ENCODE measurements at regions not wholly inside any gene's neighbourhood (a gene's known extent, or its start where the extent isn't known, plus 50 kb on each side); places are given as distances from the start of the nearest gene placed in this dataset.

- H3K4me3 ChIP-seq (replicated peaks in 1 of 2; ENCODE audit: low read depth in 1 of 2, low read length in 2 of 2): no peak overlapping the region
- H2AFZ ChIP-seq (ENCODE audit: low read depth, low read length, poor library complexity, severe bottlenecking): no peak overlapping the region
- H3K9me2 ChIP-seq (ENCODE audit: insufficient read depth): no peaks in the 10 kb centered on the region
- no peak overlapping the region for H3K4me2 ChIP-seq (ENCODE audit: low read length)
- H4K20me1 ChIP-seq (ENCODE audit: insufficient read depth): no peaks in the 10 kb centered on the region
- POLR2A ChIA-PET: no interaction called here
- ATAC-seq (no peak), DNase-seq (ENCODE audit: low read depth, low spot score) (no peak)
- H3K9me3 ChIP-seq (ENCODE audit: control insufficient read depth in 1 of 2, insufficient read depth in 1 of 2, low read depth in 1 of 2, low read length in 2 of 2): peaks cover 0 to 16% of the 10 kb centered on the region in 2 experiments; a peak in 1 of 4 replicates
- CTCF ChIA-PET: no interaction called here
- H3K79me2 ChIP-seq (ENCODE audit: insufficient read depth, low read length): no peaks in the 10 kb centered on the region
- no peak overlapping the region for H3K27ac ChIP-seq (ENCODE audit: low read depth, low read length)
- H3K4me1 ChIP-seq (ENCODE audit: control insufficient read depth in 1 of 2, insufficient read depth in 2 of 2, low read length in 2 of 2): no peaks in the 10 kb centered on the region
- H3K36me3 ChIP-seq (ENCODE audit: control insufficient read depth in 1 of 2, insufficient read depth in 2 of 2, low read length in 2 of 2): no peaks in the 10 kb centered on the region
- RAD21 ChIA-PET (ENCODE audit: low non-redundant PET in 1 of 2, low total read pairs in 2 of 2, uncharacterized antibody in 2 of 2, unreplicated experiment in 2 of 2): no interaction called here
- no peaks in the 10 kb centered on the region for H3K27me3 ChIP-seq (ENCODE audit: insufficient read depth, low read length)
- intact Hi-C loops (cut with micrococcal nuclease): no loop called here
- no TSS peak for BruUV-seq (replicated peaks)
- H3K9ac ChIP-seq (ENCODE audit: low read length): no peak overlapping the region
- TF ChIP-seq CTCF (IDR thresholded peaks at IDR 0.05 in 2 of 3, conservative IDR thresholded peaks at IDR 0.05 in 1 of 3; ENCODE audit: borderline replicate concordance in 1 of 3, insufficient read depth in 1 of 3, low read depth in 2 of 3, low read length in 2 of 3): no peak
- TF ChIP-seq EGR1 (IDR thresholded peaks at IDR 0.05; ENCODE audit: low read depth): no peak
- TF ChIP-seq POLR2AphosphoS5 (IDR thresholded peaks at IDR 0.05; ENCODE audit: low read depth, low read length): no peak
- TF ChIP-seq SIN3A (IDR thresholded peaks at IDR 0.05; ENCODE audit: low read depth): no peak
- TF ChIP-seq RAD21 (IDR thresholded peaks at IDR 0.05; ENCODE audit: low read depth): no peak
- no peak for TF ChIP-seq ZFX (IDR thresholded peaks at IDR 0.05)
- TF ChIP-seq YY1 (IDR thresholded peaks at IDR 0.05; ENCODE audit: extremely low read depth, insufficient replicate concordance, low read depth, low read length): no peak
- TF ChIP-seq SP1 (IDR thresholded peaks at IDR 0.05; ENCODE audit: low read depth): no peak
- no peak for TF ChIP-seq SRF (IDR thresholded peaks at IDR 0.05; ENCODE audit: low read depth)
- no peak for TF ChIP-seq ZBTB33 (IDR thresholded peaks at IDR 0.05; ENCODE audit: extremely low read depth, insufficient replicate concordance, low read length)
- TF ChIP-seq REST (IDR thresholded peaks at IDR 0.05; ENCODE audit: low read depth): no peak
- TF ChIP-seq ELF1 (IDR thresholded peaks at IDR 0.05; ENCODE audit: borderline replicate concordance, low read depth): no peak
- no peak for TF ChIP-seq MAX (IDR thresholded peaks at IDR 0.05)
- no peak for TF ChIP-seq JUND (IDR thresholded peaks at IDR 0.05)
- no peak for TF ChIP-seq CEBPB (IDR thresholded peaks at IDR 0.05; ENCODE audit: low read depth)
- no peak for TF ChIP-seq FOSL1 (IDR thresholded peaks at IDR 0.05; ENCODE audit: low read depth)
- no peak for TF ChIP-seq TCF7L2 (IDR thresholded peaks at IDR 0.05; ENCODE audit: borderline replicate concordance, extremely low read depth, insufficient read depth, insufficient read length)
These were observed 453.9 kb downstream of the SQOR start for GRCh38 chr15:46088486-46089445.

Measured in HCT116 (cell line).